NCI-H82 treated with DMSO at 0.1 percent for 48 hours (cell line): ENCODE measurements at regions not wholly inside any gene's neighbourhood (a gene's known extent, or its start where the extent isn't known, plus 50 kb on each side); places are given as distances from the start of the nearest gene placed in this dataset.
"Not testable (repeated sequence)": the region's sequence is repeated elsewhere in the genome, so short reads cannot be mapped to it uniquely, and the experiment has no call there.

Source experiments
- DNase-seq: peaks from one replicate; lab custom pipeline; 2025; ENCODE audit not compliant: unreplicated experiment; lab: John Stamatoyannopoulos, UW

DNA sequence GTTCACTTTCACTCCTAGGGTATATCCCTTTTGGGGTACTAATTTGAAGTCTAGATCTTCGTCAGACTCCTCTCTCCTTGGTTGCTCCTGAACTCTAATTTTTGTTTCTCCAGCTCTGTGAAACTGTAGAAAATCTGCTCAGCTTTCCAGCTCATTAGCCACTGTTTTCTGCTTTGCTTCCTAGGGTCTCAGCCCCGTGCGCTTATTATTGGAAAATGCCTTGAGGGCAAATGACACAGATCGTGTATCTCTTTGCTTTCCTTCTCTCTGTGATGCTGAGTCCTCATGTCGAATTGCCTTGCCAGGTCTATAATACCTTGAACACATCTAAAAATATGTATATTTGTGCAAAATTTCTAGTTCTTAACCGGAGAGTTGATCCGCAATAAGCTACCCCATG, 731.1 kb downstream of the EDEM1 start:
- no peak for DNase-seq

DNA sequence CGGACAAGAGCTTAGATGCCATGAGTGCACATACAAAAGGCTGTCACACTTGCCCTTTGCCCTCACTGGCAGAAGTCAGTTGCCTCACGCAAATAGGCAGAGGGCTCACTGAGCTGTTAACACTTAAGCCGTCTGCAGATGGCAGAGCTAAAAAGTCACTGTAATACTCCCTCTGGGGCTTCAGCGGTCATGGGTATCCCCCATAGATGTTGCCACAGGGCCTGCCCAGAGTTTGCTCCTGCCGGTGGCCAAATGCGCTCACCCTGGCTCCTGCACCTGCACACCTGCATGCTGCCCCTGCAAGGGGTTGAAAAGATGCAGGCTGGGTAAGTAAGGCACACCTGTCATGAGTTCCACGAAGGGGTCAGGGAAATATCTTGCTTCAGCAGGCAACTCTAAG, 741.5 kb downstream of the EDEM1 start:
- no peak for DNase-seq

GRCh38 chr3:5944061-5944460, 756.6 kb downstream of the EDEM1 start:
- not testable (repeated sequence) for DNase-seq

GRCh38 chr3:5948084-5948483, 760.6 kb downstream of the EDEM1 start:
- DNase-seq: no peak

DNA sequence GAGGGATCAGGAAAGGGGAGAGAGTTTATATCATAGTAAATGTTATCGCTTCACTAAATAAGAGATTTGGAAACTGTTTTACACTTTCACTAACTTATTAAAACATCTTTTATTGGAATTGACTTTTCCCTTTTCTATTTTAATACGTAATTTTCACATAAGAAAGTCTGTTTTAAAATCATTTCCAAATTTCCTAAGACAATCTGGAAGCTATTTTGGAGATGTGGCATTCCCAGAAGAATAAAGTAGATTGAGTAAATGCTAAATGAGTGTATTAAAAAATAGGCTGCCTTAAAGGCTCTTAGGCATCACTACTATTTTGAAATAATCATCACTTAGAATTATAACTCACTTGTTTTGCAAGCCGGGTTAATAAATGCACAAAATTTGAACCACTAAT, 763.5 kb downstream of the EDEM1 start:
- no peak for DNase-seq

- DNase-seq: no peak
Observed at GRCh38 chr3:5972586-5972985, 785.1 kb downstream of the EDEM1 start.

DNA sequence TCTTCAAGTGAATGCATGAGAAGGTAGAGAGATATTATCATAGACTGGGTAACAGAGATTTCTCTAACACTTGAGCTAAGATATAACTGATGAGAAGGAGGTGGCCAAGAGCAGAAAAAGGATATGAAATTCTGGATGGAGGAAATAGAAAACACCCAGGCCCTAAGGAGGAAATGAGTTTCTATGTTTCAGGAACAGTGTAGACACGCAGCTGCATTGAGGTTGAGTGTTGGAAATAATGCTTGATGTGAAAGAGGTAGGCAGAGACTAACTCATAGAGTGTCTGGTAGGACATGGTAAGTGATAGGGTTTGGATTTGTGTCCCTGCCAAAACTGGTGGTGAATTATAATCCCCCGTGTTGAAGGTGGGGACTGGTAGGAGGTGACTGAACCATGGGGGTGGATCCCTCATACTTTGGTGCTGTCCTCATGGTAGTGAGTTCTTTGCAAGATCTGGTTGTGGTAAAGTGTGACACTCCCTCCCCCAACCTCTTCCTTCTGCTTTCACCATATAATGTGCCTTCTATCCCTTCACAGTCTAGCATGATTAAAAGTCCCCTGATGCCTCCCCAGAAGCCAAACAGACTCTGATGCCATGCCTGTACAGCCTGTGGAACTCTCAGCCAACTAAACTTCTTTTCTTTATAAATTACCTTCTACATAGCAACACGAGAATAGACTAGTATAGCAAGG, 787.3 kb downstream of the EDEM1 start:
- DNase-seq: no peak

GRCh38 chr3:5977331-5977730, 789.8 kb downstream of the EDEM1 start:
- no peak for DNase-seq

DNA sequence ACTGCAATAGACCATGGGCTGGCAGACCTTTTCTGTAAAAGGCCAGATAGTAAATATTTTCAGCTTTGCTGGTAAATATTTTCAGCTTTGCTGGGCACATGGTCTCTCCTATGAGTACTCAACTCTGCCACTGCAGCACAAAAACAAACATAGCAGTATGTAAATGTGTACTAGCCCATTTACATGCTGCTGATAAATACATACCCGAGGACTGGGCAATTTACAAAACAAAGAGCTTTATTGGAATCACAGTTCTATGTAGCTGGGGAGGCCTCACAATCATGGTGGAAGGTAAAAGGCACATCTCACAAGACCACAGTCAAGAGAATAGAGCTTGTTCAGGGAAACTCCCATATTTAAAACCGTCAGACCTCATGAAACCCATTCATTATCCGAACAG, 793.0 kb downstream of the EDEM1 start:
- DNase-seq: no peak

- DNase-seq: no peak
Observed at GRCh38 chr3:5994651-5995050, 807.1 kb downstream of the EDEM1 start.

DNA sequence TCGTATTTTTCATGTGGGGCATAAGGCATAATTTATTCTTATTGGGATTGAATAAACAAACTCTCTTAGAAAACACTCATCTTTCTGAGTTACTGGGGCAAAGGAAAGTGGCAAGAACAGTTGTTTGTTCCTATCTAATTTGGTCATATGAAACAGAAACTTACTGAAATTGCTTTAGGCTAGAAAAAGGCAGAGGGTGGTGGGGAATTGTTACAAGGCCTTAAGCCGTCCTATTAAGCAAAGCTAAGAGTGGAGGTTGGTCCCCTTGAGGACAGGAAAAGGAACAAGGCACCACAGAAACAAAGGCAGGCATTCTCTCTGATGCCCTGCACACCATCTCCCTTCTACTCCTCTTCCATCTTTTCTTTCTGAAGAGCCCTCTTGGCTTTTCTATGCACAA, 830.9 kb downstream of the EDEM1 start:
- no peak for DNase-seq

- no peak for DNase-seq
Observed at GRCh38 chr3:6022621-6023020, 835.1 kb downstream of the EDEM1 start.

- no peak for DNase-seq
Observed at GRCh38 chr3:6025032-6025431, 835.9 kb upstream of the GRM7 start.

DNA sequence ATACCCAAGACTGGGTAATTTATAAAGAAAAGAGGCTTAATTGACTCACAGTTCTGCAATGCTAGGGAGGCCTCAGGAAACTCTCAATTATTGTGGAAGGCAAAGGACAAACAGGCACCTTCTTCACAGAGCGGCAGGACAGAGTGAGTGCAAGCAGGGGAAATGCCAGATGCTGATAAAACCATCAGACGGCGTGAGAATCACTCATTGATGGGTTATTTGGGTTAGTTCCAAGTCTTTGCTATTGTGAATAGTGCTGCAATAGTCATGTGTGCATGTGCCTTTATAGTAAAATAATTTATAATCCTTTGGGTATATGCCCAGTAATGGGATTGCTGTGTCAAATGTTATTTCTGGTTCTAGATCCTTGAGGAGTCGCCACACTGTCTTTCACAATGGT, 830.3 kb upstream of the GRM7 start:
- not testable (repeated sequence) for DNase-seq

- DNase-seq: no peak
Observed at GRCh38 chr3:6035626-6036025, 825.3 kb upstream of the GRM7 start.

DNA sequence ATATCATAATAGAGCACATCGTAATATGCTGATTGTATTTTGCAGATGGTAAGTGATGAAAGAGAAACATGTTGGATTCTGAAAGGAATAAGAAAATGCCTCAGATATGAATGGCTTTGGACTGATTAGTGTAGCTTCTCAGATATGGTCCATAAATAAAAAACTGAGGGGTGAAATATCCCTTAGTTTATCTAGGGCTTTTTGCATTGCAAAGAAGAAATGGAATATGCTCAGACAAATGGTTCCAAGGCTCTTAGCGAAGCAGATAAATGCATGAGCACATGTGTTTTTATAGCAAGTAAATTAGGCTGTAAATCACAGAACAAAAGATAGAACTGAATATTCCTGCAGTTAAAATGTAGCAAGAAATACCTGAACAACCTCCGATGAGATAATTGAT, 820.9 kb upstream of the GRM7 start:
- DNase-seq: no peak

DNA sequence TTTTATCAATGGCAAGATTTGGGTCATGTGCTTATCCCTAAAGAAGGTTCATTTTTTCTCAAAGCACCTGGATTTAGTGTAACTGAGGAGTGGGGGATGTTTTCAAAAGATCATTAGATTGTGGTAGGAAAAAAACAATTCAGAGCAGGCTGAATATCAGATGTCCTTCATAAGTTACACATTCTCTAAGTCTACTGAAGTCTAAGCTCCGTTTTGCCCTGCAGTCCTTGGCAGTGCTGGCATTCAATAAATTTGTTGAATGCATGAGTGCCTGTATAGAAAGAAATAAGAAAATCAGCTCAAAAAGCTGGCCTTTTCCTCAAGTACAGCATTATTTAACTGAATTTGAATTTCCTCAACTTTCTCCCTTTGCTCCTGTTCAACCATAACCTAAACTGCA, 819.0 kb upstream of the GRM7 start:
- DNase-seq: no peak

DNA sequence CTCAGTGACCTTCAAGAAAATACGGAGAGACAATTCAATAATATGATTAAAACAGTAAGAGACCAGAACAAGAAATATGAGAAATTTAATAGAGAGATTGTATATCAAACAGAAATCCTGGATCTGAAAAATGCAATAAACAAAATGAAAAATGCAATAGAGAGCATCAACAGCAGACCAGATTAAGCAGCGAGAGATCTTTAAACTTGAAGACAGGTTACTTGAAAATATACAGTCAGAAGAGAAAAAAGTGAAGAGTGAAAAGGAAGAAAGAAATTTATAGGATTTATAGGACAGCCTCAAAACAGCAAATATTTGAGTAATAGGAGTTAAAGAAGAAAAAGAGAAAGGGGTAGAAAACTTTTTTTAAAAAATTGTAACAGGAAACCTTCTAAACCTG, 813.9 kb upstream of the GRM7 start:
- no peak for DNase-seq

DNA sequence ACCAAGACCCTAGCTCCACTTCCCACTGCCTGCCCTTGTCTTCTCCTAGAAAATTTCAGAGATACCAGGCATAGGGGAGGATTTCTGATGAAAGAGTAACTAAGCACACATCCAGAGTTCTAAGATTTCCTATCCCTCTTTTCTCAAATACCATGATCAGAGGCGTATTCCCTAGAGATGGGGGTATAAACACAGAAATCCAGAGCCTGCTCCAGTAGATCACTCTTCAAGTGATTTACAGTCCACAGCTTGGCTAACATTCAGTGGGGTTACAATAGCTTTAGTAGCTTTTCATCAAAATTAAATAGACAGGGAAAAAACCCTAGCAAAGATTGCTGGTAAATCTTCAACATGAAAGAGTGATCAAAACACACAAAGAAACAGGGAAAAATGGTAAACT, 800.7 kb upstream of the GRM7 start:
- no peak for DNase-seq

- DNase-seq: peak; percentile 1
Observed at GRCh38 chr3:6062261-6063187, 798.4 kb upstream of the GRM7 start.

GRCh38 chr3:6066397-6066796, 794.5 kb upstream of the GRM7 start:
- no peak for DNase-seq

- DNase-seq: not testable (repeated sequence)
Observed at GRCh38 chr3:6066868-6067578, 793.9 kb upstream of the GRM7 start.
